Spleen (tissue), 11 donors: ENCODE measurements at regions not wholly inside any gene's neighbourhood (a gene's known extent, or its start where the extent isn't known, plus 50 kb on each side); places are given as distances from the start of the nearest gene placed in this dataset.

Experiments used
- DNase-seq: peaks from one replicate; pipeline ENCODE4 v3.0.0-alpha.2; 2020
- H3K27ac ChIP-seq, 8 donors: fragments of 200-600 bp; sonication (generic) in 7 of 8; 1 replicate in 4 of 8; 2 replicates in 4 of 8; pipeline versions ENCODE4 v1.5.0 to v1.8.0; 2016 to 2021; ENCODE audit warnings: inconsistent platforms in 4 of 8, mild to moderate bottlenecking in 4 of 8, moderate library complexity in 1 of 8
- H3K27me3 ChIP-seq, 7 donors: fragments of 200-600 bp; sonication (generic) in 6 of 7; replicated peaks in 1 of 7; 1 replicate in 4 of 7; 2 replicates in 3 of 7; pipeline versions ENCODE4 v1.5.0 to v1.8.0; 2016 to 2021; ENCODE audit warnings: inconsistent platforms in 3 of 7, mild to moderate bottlenecking in 1 of 7
- H3K36me3 ChIP-seq, 6 donors: fragments of 200-600 bp; sonication (generic) in 5 of 6; 1 replicate in 4 of 6; 2 replicates in 2 of 6; pipeline versions ENCODE4 v1.5.0 to v1.8.0; 2016 to 2021; ENCODE audit warnings: inconsistent platforms in 2 of 6
- H3K4me1 ChIP-seq, 6 donors: fragments of 200-600 bp; sonication (generic) in 5 of 6; 1 replicate in 3 of 6; 2 replicates in 3 of 6; pipeline versions ENCODE4 v1.5.0 to v1.8.0; 2016 to 2021; ENCODE audit warnings: inconsistent platforms in 3 of 6
- H3K4me3 ChIP-seq, 8 donors: fragments of 200-600 bp; sonication (generic) in 7 of 8; 1 replicate in 4 of 8; 2 replicates in 4 of 8; pipeline versions ENCODE4 v1.5.0 to v1.8.0; 2016 to 2021; ENCODE audit warnings: inconsistent platforms in 4 of 8, mild to moderate bottlenecking in 4 of 8, moderate library complexity in 2 of 8
- H3K9me3 ChIP-seq, 8 donors: fragments of 200-600 bp; sonication (generic) in 7 of 8; 1 replicate in 4 of 8; 2 replicates in 4 of 8; pipeline versions ENCODE4 v1.5.0 to v1.8.0; 2016 to 2021; ENCODE audit warnings: inconsistent platforms in 4 of 8
- CTCF ChIP-seq, 11 experiments: fragments of 200-600 bp in 7 of 11; fragments of 450-650 bp in 4 of 11; sonication (generic) in 4 of 11; IDR thresholded peaks in 8 of 11; conservative IDR thresholded peaks in 3 of 11; 1 replicate in 7 of 11; 2 replicates in 4 of 11; pipeline versions ENCODE4 v1.4.0 to v1.8.0; 2016 to 2021; ENCODE audit warnings: antibody characterized with exemption in 11 of 11, inconsistent platforms in 4 of 11, mild to moderate bottlenecking in 1 of 11
- POLR2A ChIP-seq, 3 donors: fragments of 450-650 bp; IDR thresholded peaks; one replicate each; pipeline ENCODE4 v1.5.1; 2017; ENCODE audit warnings: antibody characterized with exemption in 3 of 3, mild to moderate bottlenecking in 1 of 3
- POLR2AphosphoS5 ChIP-seq, 3 donors: sonication (generic); formaldehyde crosslinking; IDR thresholded peaks; one replicate each; pipeline ENCODE4 v1.5.1; 2017; ENCODE audit warnings: antibody characterized with exemption in 3 of 3
- WGBS, 5 donors: extraction: QIAGEN DNeasy Blood & Tissue Kit in 3 of 5; methylation state at CpG; one replicate each; pipeline versions ENCODE4 v1.1.5 to v1.1.7; 2013 to 2018; 5-methylcytosine and 5-hydroxymethylcytosine counted together
- intact Hi-C: fragments of 100-400 bp; cut with DNase I; formaldehyde crosslinking; loops from one replicate; pipeline ENCODE4 v1.15.0; 2023; ENCODE audit warnings: low total_unique reads
- donor health status: healthy with polysubstance abuse.
- donor health status: DM: no; HTN: no; CAD: no; lungs with moderate emphysema.
- donor health status: DM: no; HTN: no; CAD: no.
- donor health status: Bipolar disorder and iron deficiency.
- donor health status: healthy.
- donor health status: DM: no; HTN: no; CAD: no.
- donor health status: DM: yes; HTN: yes; CAD: no.

GRCh38 chr21:14742119-14742518 is 196.0 kb upstream of the SAMSN1 start:
- DNase-seq, result no peak
- 93 to 96% (median 94%) methylated on average over 2 of the region's 2 CpGs for WGBS, 5 donors
- intact Hi-C loops, result no loop called here
- peaks cover 0 to 11% (median 9%) of the 10 kb centered on the region in 6 donors for H3K4me1 ChIP-seq
- H3K27ac ChIP-seq, result no peak overlapping the region
- no peak overlapping the region for H3K4me3 ChIP-seq
- H3K9me3 ChIP-seq, result no peaks in the 10 kb centered on the region
- H3K36me3 ChIP-seq, result no peaks in the 10 kb centered on the region
- no peak for TF ChIP-seq POLR2AphosphoS5 (IDR thresholded peaks at IDR 0.05)
- no peak for TF ChIP-seq POLR2A (IDR thresholded peaks at IDR 0.05)
- no peak for TF ChIP-seq CTCF (IDR thresholded peaks at IDR 0.05 in 8 of 11, conservative IDR thresholded peaks at IDR 0.05 in 3 of 11)
- no peaks in the 10 kb centered on the region for H3K27me3 ChIP-seq

GRCh38 chr21:14741256-14741655 is 195.1 kb upstream of the SAMSN1 start:
- TF ChIP-seq CTCF (IDR thresholded peaks at IDR 0.05 in 8 of 11, conservative IDR thresholded peaks at IDR 0.05 in 3 of 11) (no peak), POLR2A (IDR thresholded peaks at IDR 0.05) (no peak), POLR2AphosphoS5 (IDR thresholded peaks at IDR 0.05) (no peak)
- Histone ChIP-seq H3K4me1 (peaks cover 0 to 11% (median 9%) of the 10 kb centered on the region in 6 donors), H3K9me3 (no peaks in the 10 kb centered on the region), H3K4me3 (no peak overlapping the region), H3K36me3 (no peaks in the 10 kb centered on the region), H3K27ac (no peak overlapping the region), H3K27me3 (no peaks in the 10 kb centered on the region)
- no peak for DNase-seq
- 89 to 97% (median 92%) methylated on average over 1 of the region's 1 CpG for WGBS, 5 donors
- intact Hi-C loops, result no loop called here

GRCh38 chr21:14740692-14741091 is 194.6 kb upstream of the SAMSN1 start:
- Histone ChIP-seq H3K27me3 (no peaks in the 10 kb centered on the region), H3K27ac (no peak overlapping the region), H3K4me3 (no peak overlapping the region), H3K4me1 (peaks cover 0 to 11% (median 9%) of the 10 kb centered on the region in 6 donors), H3K9me3 (no peaks in the 10 kb centered on the region), H3K36me3 (no peaks in the 10 kb centered on the region)
- intact Hi-C loops, result no loop called here
- TF ChIP-seq POLR2A (IDR thresholded peaks at IDR 0.05) (no peak), POLR2AphosphoS5 (IDR thresholded peaks at IDR 0.05) (no peak), CTCF (IDR thresholded peaks at IDR 0.05 in 8 of 11, conservative IDR thresholded peaks at IDR 0.05 in 3 of 11) (no peak)
- DNase-seq, result no peak
- WGBS, 5 donors, result 34 to 52% (median 48%) methylated on average over 1 of the region's 1 CpG

- no peaks in the 10 kb centered on the region for H3K36me3 ChIP-seq
- intact Hi-C loops, result no loop called here
- DNase-seq, result no peak
- WGBS, 5 donors, result 89 to 98% (median 96%) methylated on average over 3 of the region's 3 CpGs
- no peaks in the 10 kb centered on the region for H3K9me3 ChIP-seq
- peaks cover 0 to 11% (median 9%) of the 10 kb centered on the region in 6 donors for H3K4me1 ChIP-seq
- no peak for TF ChIP-seq POLR2A (IDR thresholded peaks at IDR 0.05)
- no peak for TF ChIP-seq CTCF (IDR thresholded peaks at IDR 0.05 in 8 of 11, conservative IDR thresholded peaks at IDR 0.05 in 3 of 11)
- TF ChIP-seq POLR2AphosphoS5 (IDR thresholded peaks at IDR 0.05), result no peak
- H3K4me3 ChIP-seq, result no peak overlapping the region
- no peaks in the 10 kb centered on the region for H3K27me3 ChIP-seq
- H3K27ac ChIP-seq, result no peak overlapping the region
Observed at GRCh38 chr21:14740116-14740515, 194.0 kb upstream of the SAMSN1 start.
